Neural cell (in vitro differentiated cells): ENCODE measurements at regions not wholly inside any gene's neighbourhood (a gene's known extent, or its start where the extent isn't known, plus 50 kb on each side); places are given as distances from the start of the nearest gene placed in this dataset.

Source experiments
- H2AFZ ChIP-seq: fragments of 200-600, 300-800 bp; sonication (generic), shearing (Covaris generic); 2 replicates; pipeline ENCODE4 v1.6.0; 2014; ENCODE audit warnings: low read depth, mild to moderate bottlenecking, antibody characterized with exemption, low read length, moderate library complexity
- H3F3A ChIP-seq: fragments of 200-600 bp; shearing (Covaris generic); 2 replicates; pipeline ENCODE4 v1.6.1; 2016; ENCODE audit warnings: mild to moderate bottlenecking, moderate library complexity, mixed read lengths, antibody characterized with exemption, low read length; ENCODE audit not compliant: insufficient read depth, poor library complexity, severe bottlenecking
- H3K27ac ChIP-seq: fragments of 200-600, 300-800 bp; sonication (generic), shearing (Covaris generic); 2 replicates; pipeline ENCODE4 v1.5.1; 2014; ENCODE audit warnings: mild to moderate bottlenecking, low read length, moderate library complexity
- H3K27me3 ChIP-seq: fragments of 300-800, 200-600 bp; sonication (generic), shearing (Covaris generic); 2 replicates; pipeline ENCODE4 v1.6.0; 2014; ENCODE audit warnings: mild to moderate bottlenecking, low read depth, low read length, moderate library complexity; ENCODE audit not compliant: insufficient read depth
- H3K36me3 ChIP-seq: fragments of 300-800, 200-600 bp; sonication (generic), shearing (Covaris generic); 2 replicates; pipeline ENCODE4 v1.5.1; 2014; ENCODE audit warnings: mild to moderate bottlenecking, antibody characterized with exemption, low read length, moderate library complexity; ENCODE audit not compliant: insufficient read depth
- H3K4me2 ChIP-seq: fragments of 300-800, 200-600 bp; sonication (generic), shearing (Covaris generic); 2 replicates; pipeline ENCODE4 v1.6.0; 2014; ENCODE audit warnings: mild to moderate bottlenecking, low read length
- H3K4me3 ChIP-seq: fragments of 300-800, 200-600 bp; sonication (generic), shearing (Covaris generic); 2 replicates; pipeline ENCODE4 v1.5.1; 2014; ENCODE audit warnings: mild to moderate bottlenecking, low read length, moderate library complexity
- H3K79me2 ChIP-seq: fragments of 200-600 bp; shearing (Covaris generic); replicated peaks from 2 replicates; pipeline ENCODE4 v1.6.0; 2014; ENCODE audit warnings: mild to moderate bottlenecking, low read length, moderate library complexity; ENCODE audit not compliant: insufficient read depth
- H3K9ac ChIP-seq: fragments of 300-800, 200-600 bp; sonication (generic), shearing (Covaris generic); 2 replicates; pipeline ENCODE4 v1.6.1; 2016; ENCODE audit warnings: mild to moderate bottlenecking, low read length, mixed read lengths
- H3K9me2 ChIP-seq: fragments of 200-600 bp; shearing (Covaris generic); 2 replicates; pipeline ENCODE4 v1.6.1; 2016; ENCODE audit warnings: mild to moderate bottlenecking, low read length, mixed read lengths; ENCODE audit not compliant: insufficient read depth
- H3K9me3 ChIP-seq: fragments of 200-600, 300-800 bp; sonication (generic), shearing (Covaris generic); 2 replicates; pipeline ENCODE4 v1.6.1; 2016; ENCODE audit warnings: mild to moderate bottlenecking, mixed run types, low read length, moderate library complexity, mixed read lengths
- H4K20me1 ChIP-seq: fragments of 200-600 bp; shearing (Covaris generic); 2 replicates; pipeline ENCODE4 v1.6.1; 2016; ENCODE audit warnings: mild to moderate bottlenecking, mixed run types; ENCODE audit not compliant: insufficient read depth
- EP300 ChIP-seq: fragments of 450-650 bp; conservative IDR thresholded peaks from 2 replicates; pipeline ENCODE4 v1.6.1; 2014; ENCODE audit warnings: antibody characterized with exemption, mild to moderate bottlenecking, moderate library complexity; ENCODE audit not compliant: poor library complexity, severe bottlenecking
- EZH2 ChIP-seq: fragments of 200-600, 300-800 bp; shearing (Covaris generic), sonication (generic); IDR thresholded peaks from 2 replicates; pipeline ENCODE4 v1.6.1; 2014; ENCODE audit warnings: antibody characterized with exemption, low read length, borderline replicate concordance, mild to moderate bottlenecking; ENCODE audit not compliant: insufficient read depth, poor library complexity, severe bottlenecking
- MXI1 ChIP-seq: fragments of 450-650 bp; conservative IDR thresholded peaks from 2 replicates; pipeline ENCODE4 v1.6.1; 2014; ENCODE audit warnings: antibody characterized with exemption, mild to moderate bottlenecking; ENCODE audit not compliant: poor library complexity, severe bottlenecking
- POLR2AphosphoS5 ChIP-seq: IDR thresholded peaks from 2 replicates; pipeline ENCODE4 v1.6.1; 2012
- RAD21 ChIP-seq: fragments of 450-650 bp; conservative IDR thresholded peaks from 2 replicates; pipeline ENCODE4 v1.6.1; 2014; ENCODE audit warnings: antibody characterized with exemption, mild to moderate bottlenecking, moderate library complexity
- SMC3 ChIP-seq: fragments of 450-650 bp; conservative IDR thresholded peaks from 2 replicates; pipeline ENCODE4 v1.6.1; 2014; ENCODE audit warnings: antibody characterized with exemption, mild to moderate bottlenecking, moderate library complexity; ENCODE audit not compliant: poor library complexity
- TAF1 ChIP-seq: IDR thresholded peaks from 2 replicates; pipeline ENCODE4 v1.6.1; 2012; ENCODE audit warnings: low read depth
- TF ChIP-seq, protein P1 (sequence below): IDR thresholded peaks from 2 replicates; pipeline ENCODE4 v1.6.1; 2012; ENCODE audit warnings: borderline replicate concordance
- TF ChIP-seq, protein P2 (sequence below): fragments of 450-650 bp; IDR thresholded peaks from 2 replicates; pipeline ENCODE4 v1.5.1; 2014; ENCODE audit warnings: antibody characterized with exemption, mild to moderate bottlenecking, moderate library complexity; ENCODE audit not compliant: poor library complexity, severe bottlenecking

DNA sequence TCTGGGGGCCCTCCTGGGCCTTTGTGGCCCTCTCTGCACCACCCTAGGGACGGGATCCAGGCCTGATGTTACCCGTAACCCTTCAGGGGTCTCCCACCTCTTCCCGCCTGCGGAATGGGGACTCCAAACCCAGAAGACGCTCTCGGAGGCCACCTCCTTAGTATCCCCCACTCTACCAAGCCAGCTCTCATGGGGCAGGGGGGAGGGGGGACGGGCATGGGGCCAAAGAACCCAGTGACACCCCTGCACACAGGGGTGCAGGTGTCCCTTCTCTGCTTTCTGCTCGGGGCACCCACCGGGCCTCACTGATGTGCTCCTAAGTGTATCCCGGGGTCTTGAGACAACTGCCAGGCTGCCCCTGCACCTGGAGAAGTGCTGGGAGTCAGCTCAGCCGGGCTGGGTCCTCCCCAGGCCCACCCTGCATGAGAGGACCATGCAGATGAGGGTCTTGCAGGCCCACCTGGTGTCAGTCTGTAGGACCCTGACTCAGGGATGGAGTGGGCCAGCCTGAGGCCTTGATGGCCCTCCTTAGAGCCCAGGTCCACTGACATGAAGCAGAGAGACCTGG, 176.9 kb downstream of the IGLL1 start:
- TF ChIP-seq, protein P1, sequence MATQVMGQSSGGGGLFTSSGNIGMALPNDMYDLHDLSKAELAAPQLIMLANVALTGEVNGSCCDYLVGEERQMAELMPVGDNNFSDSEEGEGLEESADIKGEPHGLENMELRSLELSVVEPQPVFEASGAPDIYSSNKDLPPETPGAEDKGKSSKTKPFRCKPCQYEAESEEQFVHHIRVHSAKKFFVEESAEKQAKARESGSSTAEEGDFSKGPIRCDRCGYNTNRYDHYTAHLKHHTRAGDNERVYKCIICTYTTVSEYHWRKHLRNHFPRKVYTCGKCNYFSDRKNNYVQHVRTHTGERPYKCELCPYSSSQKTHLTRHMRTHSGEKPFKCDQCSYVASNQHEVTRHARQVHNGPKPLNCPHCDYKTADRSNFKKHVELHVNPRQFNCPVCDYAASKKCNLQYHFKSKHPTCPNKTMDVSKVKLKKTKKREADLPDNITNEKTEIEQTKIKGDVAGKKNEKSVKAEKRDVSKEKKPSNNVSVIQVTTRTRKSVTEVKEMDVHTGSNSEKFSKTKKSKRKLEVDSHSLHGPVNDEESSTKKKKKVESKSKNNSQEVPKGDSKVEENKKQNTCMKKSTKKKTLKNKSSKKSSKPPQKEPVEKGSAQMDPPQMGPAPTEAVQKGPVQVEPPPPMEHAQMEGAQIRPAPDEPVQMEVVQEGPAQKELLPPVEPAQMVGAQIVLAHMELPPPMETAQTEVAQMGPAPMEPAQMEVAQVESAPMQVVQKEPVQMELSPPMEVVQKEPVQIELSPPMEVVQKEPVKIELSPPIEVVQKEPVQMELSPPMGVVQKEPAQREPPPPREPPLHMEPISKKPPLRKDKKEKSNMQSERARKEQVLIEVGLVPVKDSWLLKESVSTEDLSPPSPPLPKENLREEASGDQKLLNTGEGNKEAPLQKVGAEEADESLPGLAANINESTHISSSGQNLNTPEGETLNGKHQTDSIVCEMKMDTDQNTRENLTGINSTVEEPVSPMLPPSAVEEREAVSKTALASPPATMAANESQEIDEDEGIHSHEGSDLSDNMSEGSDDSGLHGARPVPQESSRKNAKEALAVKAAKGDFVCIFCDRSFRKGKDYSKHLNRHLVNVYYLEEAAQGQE, result no peak
- TF ChIP-seq TAF1, result no peak
- TF ChIP-seq SMC3, result no peak
- no peak for TF ChIP-seq EP300
- TF ChIP-seq, protein P2, sequence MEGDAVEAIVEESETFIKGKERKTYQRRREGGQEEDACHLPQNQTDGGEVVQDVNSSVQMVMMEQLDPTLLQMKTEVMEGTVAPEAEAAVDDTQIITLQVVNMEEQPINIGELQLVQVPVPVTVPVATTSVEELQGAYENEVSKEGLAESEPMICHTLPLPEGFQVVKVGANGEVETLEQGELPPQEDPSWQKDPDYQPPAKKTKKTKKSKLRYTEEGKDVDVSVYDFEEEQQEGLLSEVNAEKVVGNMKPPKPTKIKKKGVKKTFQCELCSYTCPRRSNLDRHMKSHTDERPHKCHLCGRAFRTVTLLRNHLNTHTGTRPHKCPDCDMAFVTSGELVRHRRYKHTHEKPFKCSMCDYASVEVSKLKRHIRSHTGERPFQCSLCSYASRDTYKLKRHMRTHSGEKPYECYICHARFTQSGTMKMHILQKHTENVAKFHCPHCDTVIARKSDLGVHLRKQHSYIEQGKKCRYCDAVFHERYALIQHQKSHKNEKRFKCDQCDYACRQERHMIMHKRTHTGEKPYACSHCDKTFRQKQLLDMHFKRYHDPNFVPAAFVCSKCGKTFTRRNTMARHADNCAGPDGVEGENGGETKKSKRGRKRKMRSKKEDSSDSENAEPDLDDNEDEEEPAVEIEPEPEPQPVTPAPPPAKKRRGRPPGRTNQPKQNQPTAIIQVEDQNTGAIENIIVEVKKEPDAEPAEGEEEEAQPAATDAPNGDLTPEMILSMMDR, result no peak
- TF ChIP-seq EZH2, result no peak
- no peak for TF ChIP-seq POLR2AphosphoS5
- no peak for TF ChIP-seq MXI1
- TF ChIP-seq RAD21, result no peak
- peak overlapping the region; percentile 56 for H3K9ac ChIP-seq
- peak overlapping the region; percentile 20 for H3K27ac ChIP-seq
- peak overlapping the region; percentile 56 for H2AFZ ChIP-seq
- no peaks in the 10 kb centered on the region for H3K36me3 ChIP-seq
- no peaks in the 10 kb centered on the region for H3K9me3 ChIP-seq
- peak overlapping the region; percentile 52 for H3K4me3 ChIP-seq
- H3F3A ChIP-seq, result no peaks in the 10 kb centered on the region
- no peaks in the 10 kb centered on the region for H3K9me2 ChIP-seq
- no peaks in the 10 kb centered on the region for H4K20me1 ChIP-seq
- H3K27me3 ChIP-seq, result no peaks in the 10 kb centered on the region
- H3K79me2 ChIP-seq, result no peaks in the 10 kb centered on the region
- no peak overlapping the region for H3K4me2 ChIP-seq

DNA sequence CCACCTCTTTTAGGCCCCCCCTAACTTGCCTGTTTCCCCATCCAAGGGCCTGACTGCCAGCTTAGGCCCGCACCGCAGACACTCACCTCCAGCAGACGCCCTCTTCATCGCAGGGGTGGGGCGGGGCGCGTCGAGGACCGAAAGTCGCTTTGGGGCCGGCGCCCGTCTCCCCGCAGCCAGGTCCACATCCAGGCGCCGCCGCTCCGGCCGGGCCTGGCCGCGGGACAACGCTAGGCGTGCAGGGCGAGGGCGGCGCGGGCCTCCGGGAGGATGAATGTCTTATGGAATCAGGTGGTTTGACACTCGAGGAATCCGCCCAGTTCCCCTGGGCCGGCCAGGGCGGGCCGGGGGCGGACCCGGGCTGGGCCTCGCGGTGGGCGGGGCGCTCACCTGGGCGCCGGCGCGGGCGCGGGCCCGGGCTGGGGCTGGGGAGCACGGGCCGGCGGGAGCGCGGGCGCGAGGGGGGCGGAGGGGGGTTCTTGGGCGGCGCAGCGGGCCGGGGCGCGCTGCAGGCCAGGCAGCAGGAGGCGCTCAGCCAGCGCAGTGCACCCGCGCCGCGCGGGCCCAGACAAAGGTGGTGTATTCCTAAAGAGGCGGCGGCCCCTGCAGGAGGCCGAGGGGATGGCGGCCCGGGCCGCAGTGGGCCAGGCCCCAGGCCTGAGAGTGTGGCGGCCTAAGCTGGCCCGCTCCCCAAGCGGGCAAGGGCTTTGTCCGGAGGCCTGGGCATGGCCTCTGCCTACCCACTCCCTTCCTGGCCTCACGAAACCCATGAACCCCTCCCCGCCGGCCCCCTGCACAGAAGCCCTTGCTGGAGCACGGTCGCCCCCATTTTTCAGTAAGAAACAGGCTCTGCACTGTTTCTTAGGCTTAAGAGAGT, 177.6 kb downstream of the IGLL1 start:
- Histone ChIP-seq H3K4me2 (no peak overlapping the region), H3K9me2 (no peaks in the 10 kb centered on the region)

More for the DNA sequence above, 177.6 kb downstream of the IGLL1 start:
- Histone ChIP-seq H3K9ac (peak overlapping the region; percentile 57), H3K27me3 (no peaks in the 10 kb centered on the region), H4K20me1 (no peaks in the 10 kb centered on the region), H2AFZ (peak overlapping the region; percentile 56), H3K79me2 (no peaks in the 10 kb centered on the region), H3K36me3 (no peaks in the 10 kb centered on the region), H3F3A (no peaks in the 10 kb centered on the region), H3K9me3 (no peaks in the 10 kb centered on the region), H3K4me3 (peak overlapping the region; percentile 60), H3K27ac (peak overlapping the region; percentile 20)
- TF ChIP-seq, protein P2, result peak; percentile 68
- peak; percentile 60 for TF ChIP-seq SMC3
- peak; percentile 46 for TF ChIP-seq RAD21
- no peak for TF ChIP-seq POLR2AphosphoS5
